ENCODE measurements at regions not wholly inside any gene's neighbourhood (a gene's known extent, or its start where the extent isn't known, plus 50 kb on each side); places are given as distances from the start of the nearest gene placed in this dataset.

GRCh38 chr6:45814772-45815171 is 200.9 kb downstream of the CLIC5 start:
- no peak for TF ChIP-seq CTCF (conservative IDR thresholded peaks at IDR 0.05; ENCODE audit: low read depth, low read length)
- no peak for TF ChIP-seq BHLHE40 (IDR thresholded peaks at IDR 0.05; ENCODE audit: low read depth, low read length)
- no peak for TF ChIP-seq RFX5 (IDR thresholded peaks at IDR 0.05; ENCODE audit: low read depth, low read length)
- no peak for TF ChIP-seq RCOR1 (IDR thresholded peaks at IDR 0.05; ENCODE audit: insufficient replicate concordance, low read length)
